Spinal cord (tissue), 9 donors: ENCODE measurements at regions not wholly inside any gene's neighbourhood (a gene's known extent, or its start where the extent isn't known, plus 50 kb on each side); places are given as distances from the start of the nearest gene placed in this dataset.

Source experiments
- DNase-seq, 6 donors: peaks; one replicate each; pipeline versions ENCODE4 v3.0.0 to v3.0.0-alpha.2; 2013 to 2015; ENCODE audit warnings: low spot score in 6 of 6, low read depth in 4 of 6
- H3K27ac ChIP-seq: one replicate; pipeline ENCODE4 v1.5.1; 2013; ENCODE audit warnings: low read depth, low read length, control low read depth
- H3K27me3 ChIP-seq: one replicate; pipeline ENCODE4 v1.6.1; 2013; ENCODE audit warnings: low read length; ENCODE audit not compliant: control insufficient read depth, insufficient read depth
- H3K36me3 ChIP-seq: one replicate; pipeline ENCODE4 v1.6.1; 2013; ENCODE audit warnings: low read length; ENCODE audit not compliant: control insufficient read depth, insufficient read depth
- H3K4me1 ChIP-seq: one replicate; pipeline ENCODE4 v1.6.1; 2013; ENCODE audit warnings: low read length; ENCODE audit not compliant: control insufficient read depth, insufficient read depth
- H3K4me3 ChIP-seq: one replicate; pipeline ENCODE4 v1.5.1; 2013; ENCODE audit warnings: low read depth, low read length, control low read depth
- H3K9me3 ChIP-seq: one replicate; pipeline ENCODE4 v1.6.1; 2013; ENCODE audit warnings: low read length; ENCODE audit not compliant: control insufficient read depth, insufficient read depth
- WGBS: methylation state at CpG from one replicate; pipeline ENCODE4 v1.1.5; 2013; ENCODE audit warnings: missing lambda C conversion rate; ENCODE audit not compliant: insufficient coverage; 5-methylcytosine and 5-hydroxymethylcytosine counted together
- donor health status: healthy.

GRCh38 chr11:24348908-24349307 is 147.9 kb upstream of the LUZP2 start:
- H3K27ac ChIP-seq = no peak overlapping the region
- no peaks in the 10 kb centered on the region for H3K36me3 ChIP-seq
- H3K4me1 ChIP-seq = no peaks in the 10 kb centered on the region
- no peaks in the 10 kb centered on the region for H3K9me3 ChIP-seq
- H3K27me3 ChIP-seq = no peaks in the 10 kb centered on the region
- DNase-seq = peak in 1 of 6 donors; percentile 47
- no peak overlapping the region for H3K4me3 ChIP-seq

- Histone ChIP-seq H3K27me3 (no peaks in the 10 kb centered on the region), H3K36me3 (no peaks in the 10 kb centered on the region), H3K27ac (no peak overlapping the region), H3K4me1 (no peaks in the 10 kb centered on the region), H3K4me3 (no peak overlapping the region), H3K9me3 (no peaks in the 10 kb centered on the region)
- DNase-seq = no peak
- WGBS = no CpG with 5 or more reads among the region's 2 CpGs
Measured at GRCh38 chr11:24351179-24351578, 145.7 kb upstream of the LUZP2 start.

GRCh38 chr11:24356501-24356900 is 140.4 kb upstream of the LUZP2 start:
- Histone ChIP-seq H3K4me1 (peaks cover 5% of the 10 kb centered on the region), H3K27me3 (no peaks in the 10 kb centered on the region), H3K27ac (no peak overlapping the region), H3K9me3 (no peaks in the 10 kb centered on the region), H3K36me3 (no peaks in the 10 kb centered on the region), H3K4me3 (no peak overlapping the region)
- DNase-seq = no peak
- 54% methylated on average over 3 of the region's 3 CpGs for WGBS

- WGBS = 87% methylated on average over 5 of the region's 8 CpGs
- H3K4me1 ChIP-seq = peaks cover 5% of the 10 kb centered on the region
- H3K4me3 ChIP-seq = no peak overlapping the region
- DNase-seq = peak in 2 of 6 donors; percentile 33 to 54
- no peaks in the 10 kb centered on the region for H3K9me3 ChIP-seq
- no peaks in the 10 kb centered on the region for H3K27me3 ChIP-seq
- no peaks in the 10 kb centered on the region for H3K36me3 ChIP-seq
- no peak overlapping the region for H3K27ac ChIP-seq
Measured at GRCh38 chr11:24357620-24358410, 139.0 kb upstream of the LUZP2 start.

GRCh38 chr11:24372491-24372890 is 124.4 kb upstream of the LUZP2 start:
- Histone ChIP-seq H3K27me3 (no peaks in the 10 kb centered on the region), H3K36me3 (no peaks in the 10 kb centered on the region), H3K4me3 (no peak overlapping the region), H3K4me1 (no peaks in the 10 kb centered on the region), H3K27ac (no peak overlapping the region), H3K9me3 (no peaks in the 10 kb centered on the region)
- no peak for DNase-seq
- no CpG with 5 or more reads among the region's 1 CpG for WGBS

GRCh38 chr11:24373516-24373915 is 123.3 kb upstream of the LUZP2 start:
- Histone ChIP-seq H3K27me3 (no peaks in the 10 kb centered on the region), H3K27ac (no peak overlapping the region), H3K9me3 (no peaks in the 10 kb centered on the region), H3K4me1 (no peaks in the 10 kb centered on the region), H3K4me3 (no peak overlapping the region), H3K36me3 (no peaks in the 10 kb centered on the region)
- no peak for DNase-seq
- WGBS = 100% methylated on average over 1 of the region's 1 CpG

- no peaks in the 10 kb centered on the region for H3K4me1 ChIP-seq
- WGBS = 40% methylated on average over 1 of the region's 1 CpG
- no peak overlapping the region for H3K4me3 ChIP-seq
- DNase-seq = no peak
- no peaks in the 10 kb centered on the region for H3K36me3 ChIP-seq
- H3K27ac ChIP-seq = no peak overlapping the region
- H3K27me3 ChIP-seq = no peaks in the 10 kb centered on the region
- H3K9me3 ChIP-seq = no peaks in the 10 kb centered on the region
Measured at GRCh38 chr11:24375351-24375750, 121.5 kb upstream of the LUZP2 start.

- Histone ChIP-seq H3K9me3 (no peaks in the 10 kb centered on the region), H3K4me1 (no peaks in the 10 kb centered on the region), H3K27ac (no peak overlapping the region), H3K36me3 (no peaks in the 10 kb centered on the region), H3K4me3 (no peak overlapping the region), H3K27me3 (no peaks in the 10 kb centered on the region)
- no peak for DNase-seq
- WGBS = no CpG with 5 or more reads among the region's 3 CpGs
Measured at GRCh38 chr11:24375931-24376330, 120.9 kb upstream of the LUZP2 start.

GRCh38 chr11:24383137-24383536 is 113.7 kb upstream of the LUZP2 start:
- no peaks in the 10 kb centered on the region for H3K4me1 ChIP-seq
- no peaks in the 10 kb centered on the region for H3K36me3 ChIP-seq
- DNase-seq = no peak
- H3K4me3 ChIP-seq = no peak overlapping the region
- no peaks in the 10 kb centered on the region for H3K27me3 ChIP-seq
- H3K9me3 ChIP-seq = no peaks in the 10 kb centered on the region
- no peak overlapping the region for H3K27ac ChIP-seq
- 100% methylated on average over 1 of the region's 2 CpGs for WGBS

GRCh38 chr11:24384240-24384639 is 112.6 kb upstream of the LUZP2 start:
- H3K4me1 ChIP-seq = no peaks in the 10 kb centered on the region
- DNase-seq = peak in 2 of 6 donors; percentile 12 to 23
- 60% methylated on average over 1 of the region's 3 CpGs for WGBS

More at GRCh38 chr11:24384240-24384639, 112.6 kb upstream of the LUZP2 start:
- no peaks in the 10 kb centered on the region for H3K9me3 ChIP-seq
- no peaks in the 10 kb centered on the region for H3K36me3 ChIP-seq
- H3K4me3 ChIP-seq = no peak overlapping the region
- no peaks in the 10 kb centered on the region for H3K27me3 ChIP-seq
- H3K27ac ChIP-seq = no peak overlapping the region
